HG03060 (cell line): ENCODE measurements at regions not wholly inside any gene's neighbourhood (a gene's known extent, or its start where the extent isn't known, plus 50 kb on each side); places are given as distances from the start of the nearest gene placed in this dataset.

ENCODE experiments used
- ATAC-seq: cut with Tn5 transposase; IDR thresholded peaks from one replicate; pipeline ENCODE4 v1.9.1; 2021; ENCODE audit warnings: low read depth, moderate number of reproducible peaks; ENCODE audit not compliant: unreplicated experiment

- ATAC-seq, result no peak
Observed at GRCh38 chr6:163645560-163645959, 231.0 kb downstream of the QKI start.

DNA sequence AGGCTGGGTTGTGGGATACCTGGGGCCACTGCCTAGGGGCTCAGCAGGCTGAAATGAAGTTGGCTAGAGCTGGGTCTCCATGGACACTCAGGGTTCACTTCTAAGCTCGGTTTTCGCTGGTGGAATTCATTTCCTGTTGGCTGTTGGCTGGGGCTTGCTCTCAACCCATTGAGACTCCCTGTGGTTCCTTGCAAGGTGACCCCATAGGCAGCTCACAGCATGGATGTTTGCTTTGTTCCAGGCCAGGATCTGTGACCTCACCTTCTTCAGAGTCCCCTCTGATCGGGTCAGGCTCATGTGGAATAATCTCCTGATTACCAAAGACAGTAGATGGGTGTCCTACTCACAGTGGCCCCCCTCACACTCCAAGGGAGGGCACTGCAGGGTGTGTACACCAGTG, 229.3 kb downstream of the QKI start:
- ATAC-seq, result no peak

- no peak for ATAC-seq
Observed at GRCh38 chr6:163641706-163642105, 227.2 kb downstream of the QKI start.

DNA sequence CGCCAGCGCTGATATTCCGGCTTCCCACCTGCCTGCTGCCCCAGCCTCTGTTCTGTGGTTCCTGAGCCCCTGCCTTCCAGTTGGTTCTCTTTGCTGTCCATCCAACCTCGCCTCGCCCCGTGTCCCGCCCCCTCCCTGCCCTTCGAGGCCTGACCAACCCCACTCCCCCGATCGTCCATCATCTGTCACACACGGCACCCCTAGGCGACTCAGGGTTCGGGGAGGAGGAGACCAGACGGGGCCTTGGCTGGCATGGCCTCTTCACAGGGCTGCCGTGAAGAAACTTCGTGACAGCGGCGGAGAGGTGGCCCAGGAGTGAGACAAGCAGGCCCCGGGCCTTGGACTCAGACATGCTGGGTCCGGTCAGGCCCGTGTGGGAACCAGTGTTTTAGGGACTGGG, 226.1 kb downstream of the QKI start:
- no peak for ATAC-seq

GRCh38 chr6:163637524-163637923, 223.0 kb downstream of the QKI start:
- ATAC-seq, result peak; percentile 76

GRCh38 chr6:163635731-163636364, 221.3 kb downstream of the QKI start:
- ATAC-seq, result no peak

DNA sequence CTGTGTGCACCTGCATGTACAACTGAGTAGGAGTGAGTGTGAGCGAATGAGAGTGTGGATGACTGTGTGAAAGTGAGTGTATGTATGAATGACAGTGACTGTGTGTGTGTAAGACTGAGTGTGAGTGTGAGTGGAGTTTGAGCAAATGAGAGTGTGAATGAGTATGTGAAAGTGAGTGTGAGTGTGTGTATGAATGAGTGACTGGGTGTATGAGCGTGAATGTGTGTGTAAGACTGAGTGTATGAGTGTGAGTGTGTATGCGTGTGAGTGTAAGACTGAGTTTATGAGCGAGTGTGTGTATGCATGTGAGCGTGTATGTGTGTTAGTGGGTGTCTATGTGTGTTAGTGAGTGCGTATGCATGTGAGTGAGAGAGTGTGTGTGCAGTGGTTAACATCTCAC, 220.8 kb downstream of the QKI start:
- ATAC-seq, result no peak

- ATAC-seq, result no peak
Observed at GRCh38 chr6:163634211-163635171, 220.0 kb downstream of the QKI start.

GRCh38 chr6:163630991-163631390, 216.5 kb downstream of the QKI start:
- no peak for ATAC-seq

GRCh38 chr6:163630572-163630971, 216.1 kb downstream of the QKI start:
- ATAC-seq, result no peak

GRCh38 chr6:163630096-163630495, 215.6 kb downstream of the QKI start:
- ATAC-seq, result no peak
